Amniotic epithelial cell (primary cell): ENCODE measurements at regions not wholly inside any gene's neighbourhood (a gene's known extent, or its start where the extent isn't known, plus 50 kb on each side); places are given as distances from the start of the nearest gene placed in this dataset.
"Not testable (repeated sequence)": the region's sequence is repeated elsewhere in the genome, so short reads cannot be mapped to it uniquely, and the experiment has no call there.

ENCODE experiments used
- DNase-seq: peaks from one replicate; pipeline ENCODE4 v3.0.0-alpha.2; 2010; ENCODE audit warnings: low read depth

- DNase-seq: no peak
Observed at GRCh38 chr3:10627884-10628572, 122.6 kb upstream of the ATP2B2 start.

DNA sequence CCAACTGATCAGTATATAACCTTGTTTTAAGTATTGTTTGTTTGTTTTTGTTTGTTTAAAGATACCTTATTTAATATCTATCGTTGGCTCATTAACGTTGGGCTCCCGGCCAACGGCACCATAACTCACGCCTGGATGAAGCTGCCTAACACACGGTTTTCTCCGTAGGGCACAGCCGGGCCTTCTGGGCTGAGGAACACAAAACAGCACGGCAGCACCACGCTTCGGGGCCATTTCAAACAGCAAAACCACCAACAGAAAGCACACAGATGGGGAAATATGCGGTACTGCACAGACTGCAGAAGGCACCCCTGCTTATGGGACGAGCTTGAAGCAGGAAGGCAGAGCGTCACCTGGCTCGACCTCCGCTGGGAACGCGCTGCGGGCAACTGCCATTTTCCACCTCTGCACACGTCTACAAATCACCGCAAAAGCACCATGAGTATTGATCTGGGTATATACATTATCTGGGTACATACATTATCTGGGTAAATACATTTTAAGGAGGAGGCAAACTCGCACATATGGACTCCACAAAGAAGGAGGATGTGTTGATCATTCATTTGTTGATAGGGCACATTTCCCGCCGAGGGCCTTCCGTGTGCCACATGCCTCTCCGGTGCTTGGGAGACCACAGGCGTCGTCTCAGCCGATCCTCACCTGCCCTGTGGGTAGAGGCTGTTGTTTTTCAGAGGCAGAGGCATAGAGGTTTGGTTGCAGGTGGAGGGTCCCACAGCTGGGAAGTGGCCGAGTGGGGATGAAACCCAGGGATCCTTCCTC is 123.7 kb upstream of the ATP2B2 start:
- no peak for DNase-seq

- no peak for DNase-seq
Observed at GRCh38 chr3:10629671-10630040, 124.3 kb upstream of the ATP2B2 start.

GRCh38 chr3:10631224-10631623 is 125.8 kb upstream of the ATP2B2 start:
- DNase-seq: no peak

DNA sequence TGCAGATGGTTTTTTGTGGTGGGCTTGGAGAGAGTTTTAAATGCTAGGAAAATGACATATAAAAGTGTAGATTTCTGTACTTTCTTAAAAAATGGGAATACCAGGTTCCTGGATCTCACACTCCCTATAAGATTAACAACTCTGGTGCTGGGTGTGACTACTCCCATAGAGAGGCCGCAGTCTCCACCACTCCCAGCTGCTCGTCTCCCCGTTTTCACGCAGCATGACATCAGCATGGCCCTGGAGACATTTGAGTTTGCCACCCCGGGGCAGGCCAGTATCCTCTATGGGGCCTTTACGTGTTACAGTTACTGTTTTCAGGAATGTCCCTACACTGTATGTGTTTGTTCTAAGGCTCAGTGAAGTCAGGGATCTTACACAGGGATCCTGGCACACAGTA is 126.7 kb upstream of the ATP2B2 start:
- no peak for DNase-seq

GRCh38 chr3:10632741-10633140 is 127.4 kb upstream of the ATP2B2 start:
- DNase-seq: no peak

DNA sequence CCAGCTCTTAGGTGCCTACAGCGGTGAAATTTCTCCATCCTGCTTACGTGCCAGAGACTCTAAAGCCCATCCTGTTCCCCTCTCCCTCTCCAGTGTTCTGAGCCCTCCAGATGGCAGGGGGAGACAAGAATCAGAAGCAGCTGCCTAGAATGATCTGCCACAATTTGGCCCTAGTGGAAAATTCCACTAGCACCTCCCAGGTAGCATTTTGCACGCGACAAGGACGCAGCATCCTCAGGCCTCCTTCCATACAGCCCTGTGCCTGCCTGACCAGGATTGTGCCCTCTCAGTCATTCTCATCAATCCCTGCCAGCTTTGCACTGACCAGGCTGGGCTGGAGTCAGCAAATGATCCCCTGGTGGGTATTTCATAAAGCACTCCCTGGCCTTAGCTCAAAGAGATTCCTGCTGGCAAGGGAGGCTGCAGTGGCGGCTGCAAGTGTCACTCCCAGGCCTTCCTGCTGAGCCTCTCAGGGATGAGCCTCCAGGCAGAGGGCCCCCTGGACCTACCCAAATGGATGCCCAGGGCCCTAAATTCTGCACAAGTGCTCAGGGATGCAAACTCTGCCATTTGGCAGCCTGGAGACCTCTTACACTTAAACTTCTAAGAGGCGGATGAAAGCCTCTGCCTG is 130.2 kb upstream of the ATP2B2 start:
- no peak for DNase-seq

- DNase-seq: no peak
Observed at GRCh38 chr3:10637342-10637741, 132.0 kb upstream of the ATP2B2 start.

- no peak for DNase-seq
Observed at GRCh38 chr3:10638466-10638865, 133.1 kb upstream of the ATP2B2 start.

DNA sequence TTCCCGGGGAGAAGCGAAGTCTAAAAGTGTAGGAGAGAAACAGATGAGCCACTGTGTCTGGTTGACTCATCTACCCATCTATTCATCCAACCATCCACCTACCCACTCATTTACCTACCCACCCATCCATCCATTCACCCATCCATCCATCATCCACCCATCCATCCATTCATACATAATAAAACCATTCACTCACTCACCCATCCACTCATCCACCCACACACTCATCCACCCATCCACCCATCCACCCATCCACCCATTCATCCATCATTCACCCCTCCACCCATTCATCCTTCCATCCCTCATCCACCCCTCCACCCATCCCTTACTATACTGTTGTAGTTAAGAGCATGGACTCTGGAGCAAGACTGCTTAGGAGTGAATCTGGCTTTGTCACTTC is 136.4 kb upstream of the ATP2B2 start:
- no peak for DNase-seq

GRCh38 chr3:10644189-10644588 is 138.8 kb upstream of the ATP2B2 start:
- no peak for DNase-seq

GRCh38 chr3:10645800-10646199 is 140.4 kb upstream of the ATP2B2 start:
- no peak for DNase-seq

DNA sequence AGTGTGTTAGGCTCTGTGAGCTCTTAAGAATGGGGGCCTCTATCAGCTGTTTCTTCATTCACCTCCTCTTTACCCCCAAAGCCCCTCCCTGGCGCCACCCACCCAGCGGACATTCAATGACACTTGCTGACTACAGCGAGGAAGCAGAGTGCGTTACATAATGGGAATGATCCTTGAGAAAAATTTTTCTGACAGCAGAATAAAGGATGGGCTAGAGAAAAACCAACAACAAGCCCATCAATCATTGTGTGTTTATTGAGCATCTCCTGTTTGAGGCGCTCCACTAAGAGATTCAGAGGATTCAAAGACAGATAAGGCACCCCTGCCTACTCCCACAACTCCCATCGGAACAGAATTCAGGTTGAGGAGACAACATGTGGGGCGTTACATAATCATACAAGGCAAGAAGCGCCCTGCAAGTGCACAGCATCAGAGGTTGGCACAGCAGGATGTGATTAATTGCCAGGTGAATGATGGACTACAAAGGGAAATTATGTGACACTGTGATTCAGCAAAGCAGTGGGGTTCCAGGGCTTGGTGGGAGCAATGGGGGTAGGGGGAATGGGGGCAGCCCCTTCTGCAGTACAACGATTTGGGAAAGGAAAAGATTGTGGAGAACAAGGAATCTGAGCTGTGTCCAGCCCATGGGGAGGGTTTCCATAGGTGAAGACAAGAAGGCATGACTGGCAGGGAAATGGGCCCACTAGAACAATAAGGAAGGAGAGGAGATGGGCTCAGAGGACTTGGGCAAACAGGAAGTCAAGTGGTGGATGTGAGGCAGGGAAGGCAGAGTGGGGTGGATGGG is 141.3 kb upstream of the ATP2B2 start:
- no peak for DNase-seq

GRCh38 chr3:10647376-10647775 is 142.0 kb upstream of the ATP2B2 start:
- DNase-seq: no peak

- DNase-seq: no peak
Observed at GRCh38 chr3:10648181-10648580, 142.8 kb upstream of the ATP2B2 start.

DNA sequence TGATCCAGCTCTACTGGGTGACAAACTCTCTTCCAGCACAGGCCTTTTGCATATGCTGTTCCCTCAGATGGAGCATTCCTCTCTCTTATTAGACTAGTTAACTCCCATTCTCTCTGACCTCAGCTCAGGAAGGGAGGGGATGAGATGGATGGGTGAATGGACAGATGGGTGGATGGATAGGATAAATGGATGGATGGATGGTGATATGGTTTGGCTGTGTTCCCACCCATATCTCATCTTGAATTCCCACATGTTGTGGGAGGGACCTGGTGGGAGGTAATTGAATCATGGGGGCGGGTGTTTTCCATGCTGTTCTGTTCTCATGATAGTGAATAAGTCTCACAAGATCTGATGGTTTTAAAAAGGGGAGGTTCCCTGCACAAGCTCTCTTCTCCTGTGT is 144.1 kb upstream of the ATP2B2 start:
- not testable (repeated sequence) for DNase-seq

GRCh38 chr3:10651506-10651905 is 146.1 kb upstream of the ATP2B2 start:
- DNase-seq: no peak

DNA sequence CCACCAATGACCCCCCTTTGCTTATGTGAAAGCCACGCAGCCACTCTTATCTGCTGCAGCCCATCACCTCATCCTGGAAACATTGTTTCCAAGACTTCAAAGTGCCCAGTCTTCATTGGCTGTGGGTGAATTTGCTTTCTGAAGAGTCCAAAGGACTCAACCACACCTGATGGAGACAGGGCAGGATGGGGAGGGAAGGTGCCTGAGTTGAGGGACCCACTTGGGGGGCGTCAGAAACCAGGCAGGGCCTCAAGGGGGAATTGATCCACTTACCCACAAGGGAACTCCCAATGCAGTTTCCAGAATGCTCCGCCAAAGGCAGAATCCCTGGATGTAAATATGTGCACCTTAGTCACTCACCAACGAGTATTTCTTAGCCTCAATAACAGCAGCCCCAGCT is 147.9 kb upstream of the ATP2B2 start:
- no peak for DNase-seq

GRCh38 chr3:10653866-10654611 is 148.7 kb upstream of the ATP2B2 start:
- DNase-seq: no peak

DNA sequence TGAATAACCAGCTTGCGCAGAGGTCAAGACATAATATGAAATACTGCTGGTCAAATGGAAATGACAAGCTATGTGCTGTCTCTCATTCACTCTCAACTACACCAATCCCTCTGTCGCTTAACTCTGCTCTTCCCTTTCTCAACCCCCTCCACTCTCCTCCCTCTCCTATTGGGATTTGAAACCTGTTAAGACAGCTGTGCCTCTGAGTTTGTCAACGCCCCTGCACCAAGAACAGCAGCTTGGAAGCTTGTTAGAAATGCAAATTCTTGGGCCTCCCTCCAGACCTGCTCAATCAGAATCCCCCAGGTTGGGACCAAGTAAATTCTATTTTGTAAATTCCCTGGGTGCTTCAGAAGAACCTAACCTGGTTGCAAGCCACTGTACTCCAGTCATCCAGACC is 149.7 kb upstream of the ATP2B2 start:
- DNase-seq: no peak

- DNase-seq: not testable (repeated sequence)
Observed at GRCh38 chr3:10657339-10657738, 152.0 kb upstream of the ATP2B2 start.

DNA sequence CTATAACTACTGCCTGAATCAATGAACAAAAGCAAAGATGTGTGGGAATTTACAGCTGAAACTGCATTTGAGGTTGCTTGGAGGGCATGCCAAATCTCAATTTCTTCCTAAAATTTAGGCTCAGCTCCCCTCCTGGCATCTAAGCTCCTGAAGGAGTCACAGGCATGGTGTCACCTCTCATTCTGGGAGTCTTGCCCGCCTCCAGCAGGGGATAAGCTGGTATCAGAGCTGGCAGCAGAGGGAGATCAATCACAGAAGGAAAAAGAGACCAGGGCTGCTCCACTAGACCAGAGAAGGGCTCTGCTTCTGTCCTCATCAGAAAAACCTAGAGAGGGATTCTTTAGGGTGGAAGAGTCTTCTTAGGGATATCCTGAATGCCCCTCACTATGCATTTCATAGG is 150.4 kb upstream of the SLC6A11 start:
- no peak for DNase-seq
